Sigmoid colon (tissue), 6 donors: ENCODE measurements at regions not wholly inside any gene's neighbourhood (a gene's known extent, or its start where the extent isn't known, plus 50 kb on each side); places are given as distances from the start of the nearest gene placed in this dataset.
"Not testable (repeated sequence)": the region's sequence is repeated elsewhere in the genome, so short reads cannot be mapped to it uniquely, and the experiment has no call there.

Experiments
- DNase-seq: peaks from one replicate; pipeline ENCODE4 v3.0.0-alpha.2; 2019
- H3K27ac ChIP-seq, 4 donors: fragments of 200-600 bp; sonication (generic); one replicate each; pipeline ENCODE4 v1.5.1; 2016 to 2019; ENCODE audit warnings: mild to moderate bottlenecking in 1 of 4
- H3K27me3 ChIP-seq, 3 donors: fragments of 200-600 bp; sonication (generic); one replicate each; pipeline ENCODE4 v1.5.1; 2019; ENCODE audit warnings: mild to moderate bottlenecking in 1 of 3
- H3K36me3 ChIP-seq, 4 donors: fragments of 200-600 bp; sonication (generic); one replicate each; pipeline ENCODE4 v1.5.1; 2016 to 2019
- H3K4me1 ChIP-seq, 4 donors: fragments of 200-600 bp; sonication (generic); one replicate each; pipeline ENCODE4 v1.5.1; 2017 to 2019
- H3K4me3 ChIP-seq, 4 donors: fragments of 200-600 bp; sonication (generic); one replicate each; pipeline ENCODE4 v1.5.1; 2017 to 2019; ENCODE audit warnings: mild to moderate bottlenecking in 2 of 4, moderate library complexity in 1 of 4
- H3K9me3 ChIP-seq, 4 donors: fragments of 200-600 bp in 3 of 4; sonication (generic) in 3 of 4; one replicate each; pipeline versions ENCODE4 v1.5.1 to v1.6.1; 2013 to 2019
- CTCF ChIP-seq, 4 experiments: fragments of 450-650 bp in 3 of 4; fragments of 200-600 bp in 1 of 4; IDR thresholded peaks; one replicate each; pipeline ENCODE4 v1.5.1; 2016 to 2019; ENCODE audit warnings: antibody characterized with exemption in 4 of 4, mild to moderate bottlenecking in 3 of 4, moderate library complexity in 2 of 4
- EP300 ChIP-seq, 4 donors: sonication (generic); formaldehyde crosslinking; IDR thresholded peaks; one replicate each; pipeline ENCODE4 v1.6.1; 2017; ENCODE audit warnings: antibody characterized with exemption in 4 of 4
- POLR2A ChIP-seq, 2 donors: fragments of 450-650 bp; IDR thresholded peaks; one replicate each; pipeline ENCODE4 v1.6.1; 2016; ENCODE audit warnings: antibody characterized with exemption in 2 of 2, mild to moderate bottlenecking in 2 of 2, moderate library complexity in 2 of 2
- POLR2AphosphoS5 ChIP-seq, 4 donors: sonication (generic); formaldehyde crosslinking; IDR thresholded peaks; one replicate each; pipeline ENCODE4 v1.6.1; 2017; ENCODE audit warnings: antibody characterized with exemption in 4 of 4
- WGBS, 2 donors: extraction: QIAGEN DNeasy Blood & Tissue Kit; methylation state at CpG; one replicate each; pipeline ENCODE4 v1.1.7; 2013; 5-methylcytosine and 5-hydroxymethylcytosine counted together
- intact Hi-C: fragments of 100-400 bp; cut with DNase I; formaldehyde crosslinking; loops from one replicate; pipeline ENCODE4 v1.15.1; 2023
- donor health status: healthy with polysubstance abuse.
- donor health status: healthy.

- DNase-seq: no peak
- 81 to 88% methylated on average over 2 of the region's 2 CpGs for WGBS, 2 donors
- Histone ChIP-seq H3K27me3 (no peaks in the 10 kb centered on the region), H3K4me3 (no peak overlapping the region), H3K36me3 (no peaks in the 10 kb centered on the region), H3K9me3 (no peaks in the 10 kb centered on the region), H3K27ac (no peak overlapping the region), H3K4me1 (peaks cover 0 to 8% (median 7%) of the 10 kb centered on the region in 4 donors)
- TF ChIP-seq CTCF (IDR thresholded peaks at IDR 0.05) (no peak), POLR2AphosphoS5 (IDR thresholded peaks at IDR 0.05) (no peak), POLR2A (IDR thresholded peaks at IDR 0.05) (no peak), EP300 (IDR thresholded peaks at IDR 0.05) (no peak)
- intact Hi-C loops: no loop called here
These were observed 431.8 kb downstream of the RPS24 start for GRCh38 chr10:78465431-78465830.

- 87 to 88% methylated on average over 5 of the region's 7 CpGs for WGBS, 2 donors
- TF ChIP-seq CTCF (IDR thresholded peaks at IDR 0.05): no peak
- TF ChIP-seq EP300 (IDR thresholded peaks at IDR 0.05): no peak
- no peak for TF ChIP-seq POLR2A (IDR thresholded peaks at IDR 0.05)
- TF ChIP-seq POLR2AphosphoS5 (IDR thresholded peaks at IDR 0.05): no peak
- H3K4me3 ChIP-seq: no peak overlapping the region
- intact Hi-C loops: no loop called here
- H3K27me3 ChIP-seq: no peaks in the 10 kb centered on the region
- H3K4me1 ChIP-seq: peaks cover 0 to 29% (median 28%) of the 10 kb centered on the region in 4 donors
- H3K27ac ChIP-seq: no peak overlapping the region
- no peaks in the 10 kb centered on the region for H3K36me3 ChIP-seq
- DNase-seq: no peak
- no peaks in the 10 kb centered on the region for H3K9me3 ChIP-seq
These were observed 433.9 kb downstream of the RPS24 start for GRCh38 chr10:78467496-78468106.

DNA sequence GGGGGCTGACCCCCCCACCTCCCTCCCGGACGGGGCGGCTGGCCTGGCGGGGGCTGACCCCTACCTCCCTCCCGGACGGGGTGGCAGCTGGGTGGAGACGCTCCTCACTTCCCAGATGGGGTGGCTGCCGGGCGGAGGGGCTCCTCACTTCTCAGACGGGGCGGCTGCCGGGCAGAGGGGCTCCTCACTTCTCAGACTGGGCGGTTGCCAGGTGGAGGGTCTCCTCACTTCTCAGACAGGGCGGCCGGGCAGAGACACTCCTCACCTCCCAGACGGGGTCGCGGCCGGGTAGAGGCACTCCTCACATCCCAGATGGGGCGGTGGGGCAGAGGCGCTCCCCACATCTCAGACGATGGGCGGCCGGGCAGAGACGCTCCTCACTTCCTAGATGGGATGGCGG is 435.1 kb downstream of the RPS24 start:
- DNase-seq, H3K27ac ChIP-seq, intact Hi-C loops, H3K4me3 ChIP-seq, H3K9me3 ChIP-seq, H3K36me3 ChIP-seq, H3K27me3 ChIP-seq: not testable (repeated sequence)
- WGBS, 2 donors: 96% methylated on average over 26 of the region's 26 CpGs
- peaks cover 0 to 38% (median 35%) of the 10 kb centered on the region in 4 donors for H3K4me1 ChIP-seq

- Histone ChIP-seq H3K4me1 (peaks cover 0 to 38% (median 35%) of the 10 kb centered on the region in 4 donors), H3K4me3 (no peak overlapping the region), H3K9me3 (no peaks in the 10 kb centered on the region), H3K36me3 (no peaks in the 10 kb centered on the region), H3K27me3 (no peaks in the 10 kb centered on the region), H3K27ac (peak overlapping the region in 3 of 4 donors; percentile 79 to 90 (median 84))
- TF ChIP-seq EP300 (IDR thresholded peaks at IDR 0.05): no peak
- no peak for TF ChIP-seq POLR2A (IDR thresholded peaks at IDR 0.05)
- no peak for TF ChIP-seq CTCF (IDR thresholded peaks at IDR 0.05)
- TF ChIP-seq POLR2AphosphoS5 (IDR thresholded peaks at IDR 0.05): no peak
- WGBS, 2 donors: 78 to 79% methylated on average over 7 of the region's 7 CpGs
- intact Hi-C loops: loop anchor here (5.0 kb wide), 3 partner anchors 63 to 158 kb away; no protein-coding TSS in a partner anchor
- DNase-seq: no peak
These were observed 436.8 kb downstream of the RPS24 start for GRCh38 chr10:78470267-78471103.

- WGBS, 2 donors: 83 to 88% methylated on average over 8 of the region's 8 CpGs
- H3K27me3 ChIP-seq: no peaks in the 10 kb centered on the region
- no peak for DNase-seq
- peaks cover 0 to 38% (median 35%) of the 10 kb centered on the region in 4 donors for H3K4me1 ChIP-seq
- H3K36me3 ChIP-seq: no peaks in the 10 kb centered on the region
- H3K27ac ChIP-seq: peak overlapping the region in 3 of 4 donors; percentile 79 to 90 (median 84)
- TF ChIP-seq CTCF (IDR thresholded peaks at IDR 0.05) (peak in 1 of 4 experiments; percentile 20), POLR2A (IDR thresholded peaks at IDR 0.05) (no peak)
- no peak overlapping the region for H3K4me3 ChIP-seq
- no peaks in the 10 kb centered on the region for H3K9me3 ChIP-seq
- intact Hi-C loops: loop anchor here (5.0 kb wide), 3 partner anchors 64 to 159 kb away; no protein-coding TSS in a partner anchor
These were observed 437.7 kb downstream of the RPS24 start for GRCh38 chr10:78471326-78471722.
